IMR-90 (cell line): ENCODE measurements at regions not wholly inside any gene's neighbourhood (a gene's known extent, or its start where the extent isn't known, plus 50 kb on each side); places are given as distances from the start of the nearest gene placed in this dataset.

Source experiments
- ATAC-seq: fragments of 200-7000 bp; cut with Tn5 transposase; 2 replicates; pipeline ENCODE4 v1.9.1; 2020; ENCODE audit warnings: low read depth, mild to moderate bottlenecking, moderate library complexity
- BruUV-seq: library from RNA; stranded (reverse); fragments of 400-500 nt; replicated peaks from 2 replicates; lab custom pipeline; 2021; lab: Mats Ljungman, UMichigan
- CTCF ChIA-PET: fragments of 300-600 bp; formaldehyde crosslinking; extraction: SDS; loops from one replicate; lab custom pipeline; 2021; ENCODE audit warnings: antibody characterized with exemption; lab: Yijun Ruan, JAX
- POLR2A ChIA-PET: fragments of 300-600 bp; sonication (Branson Sonifier 250); formaldehyde crosslinking; loops from one replicate; lab custom pipeline; 2022; ENCODE audit warnings: antibody characterized with exemption; ENCODE audit not compliant: unreplicated experiment; lab: Charles Lee
- DNase-seq: peaks from one replicate; pipeline ENCODE4 v3.0.0; 2013
- H2AFZ ChIP-seq: replicated peaks from 2 replicates; pipeline ENCODE3; 2013; ENCODE audit warnings: low read length, mild to moderate bottlenecking; ENCODE audit not compliant: poor library complexity
- H2AK5ac ChIP-seq: 2 replicates; pipeline ENCODE4 v1.6.1; 2013; ENCODE audit warnings: low read depth, low read length, inconsistent platforms
- H2AK9ac ChIP-seq: replicated peaks from 2 replicates; pipeline ENCODE3; 2013; ENCODE audit warnings: mild to moderate bottlenecking, low read depth, low read length, moderate library complexity; ENCODE audit not compliant: poor library complexity
- H2BK120ac ChIP-seq: 2 replicates; pipeline ENCODE4 v1.6.1; 2013; ENCODE audit warnings: low read depth, low read length, inconsistent platforms
- H2BK15ac ChIP-seq: 3 replicates; pipeline ENCODE4 v1.6.1; 2013; ENCODE audit warnings: low read depth, low read length, inconsistent platforms
- H2BK20ac ChIP-seq: 2 replicates; pipeline ENCODE4 v1.6.1; 2013; ENCODE audit warnings: low read depth, mild to moderate bottlenecking, inconsistent platforms, low read length, moderate library complexity
- H2BK5ac ChIP-seq: 2 replicates; pipeline ENCODE4 v1.6.1; 2013; ENCODE audit warnings: mild to moderate bottlenecking, low read depth, low read length, inconsistent platforms; ENCODE audit not compliant: poor library complexity, severe bottlenecking
- H3K14ac ChIP-seq: replicated peaks from 2 replicates; pipeline ENCODE4 v1.6.1; 2013; ENCODE audit warnings: low read depth, low read length, inconsistent platforms
- H3K18ac ChIP-seq: 2 replicates; pipeline ENCODE4 v1.6.1; 2013; ENCODE audit warnings: low read depth, low read length, control low read depth
- H3K23ac ChIP-seq: 2 replicates; pipeline ENCODE4 v1.6.1; 2013; ENCODE audit warnings: low read depth, low read length, inconsistent platforms
- H3K27ac ChIP-seq: 2 replicates; pipeline ENCODE4 v1.5.1; 2013; ENCODE audit warnings: mild to moderate bottlenecking, control low read depth, low read length; ENCODE audit not compliant: insufficient read depth
- H3K27me3 ChIP-seq: 2 replicates; pipeline ENCODE4 v1.6.1; 2013; ENCODE audit warnings: low read length; ENCODE audit not compliant: control insufficient read depth, insufficient read depth
- H3K36me3 ChIP-seq: 2 replicates; pipeline ENCODE4 v1.6.1; 2013; ENCODE audit warnings: low read length, mixed read lengths; ENCODE audit not compliant: control insufficient read depth, insufficient read depth
- H3K4ac ChIP-seq: 2 replicates; pipeline ENCODE4 v1.6.1; 2013; ENCODE audit warnings: low read depth, low read length, inconsistent platforms
- H3K4me1 ChIP-seq: 2 replicates; pipeline ENCODE4 v1.6.1; 2013; ENCODE audit warnings: low read length, mixed read lengths; ENCODE audit not compliant: control insufficient read depth, insufficient read depth
- H3K4me2 ChIP-seq: 2 replicates; pipeline ENCODE4 v1.6.1; 2013; ENCODE audit warnings: low read depth, mild to moderate bottlenecking, control low read depth, low read length, moderate library complexity
- H3K4me3 ChIP-seq: 2 replicates; pipeline ENCODE4 v1.5.1; 2013; ENCODE audit warnings: low read depth, mild to moderate bottlenecking, control low read depth, low read length, moderate library complexity; ENCODE audit not compliant: insufficient read depth
- H3K56ac ChIP-seq: 2 replicates; pipeline ENCODE4 v1.6.1; 2013; ENCODE audit warnings: low read length, inconsistent platforms; ENCODE audit not compliant: insufficient read depth; ENCODE audit errors: extremely low read depth
- H3K79me1 ChIP-seq, 2 experiments: 2 replicates each; pipeline ENCODE4 v1.6.1; 2013; ENCODE audit warnings: low read length in 2 of 2, inconsistent platforms in 1 of 2, low read depth in 1 of 2
- H3K9ac ChIP-seq: 2 replicates; pipeline ENCODE4 v1.6.1; 2013; ENCODE audit warnings: low read depth, low read length, control low read depth
- H3K9me1 ChIP-seq: 2 replicates; pipeline ENCODE4 v1.6.1; 2013; ENCODE audit warnings: low read length, inconsistent platforms; ENCODE audit not compliant: insufficient read depth
- H3K9me3 ChIP-seq: 2 replicates; pipeline ENCODE4 v1.6.1; 2013; ENCODE audit warnings: low read length; ENCODE audit not compliant: control insufficient read depth, insufficient read depth
- H4K20me1 ChIP-seq: 2 replicates; pipeline ENCODE4 v1.6.1; 2013; ENCODE audit warnings: low read length, inconsistent platforms; ENCODE audit not compliant: insufficient read depth
- H4K5ac ChIP-seq: 2 replicates; pipeline ENCODE4 v1.6.1; 2013; ENCODE audit warnings: mild to moderate bottlenecking, low read depth, low read length, control low read depth
- H4K8ac ChIP-seq, 2 experiments: 2 replicates each; pipeline ENCODE4 v1.6.1; 2013; ENCODE audit warnings: low read depth in 2 of 2, low read length in 2 of 2, control low read depth in 1 of 2, inconsistent platforms in 1 of 2
- H4K91ac ChIP-seq: 2 replicates; pipeline ENCODE4 v1.6.1; 2013; ENCODE audit warnings: low read depth, low read length, inconsistent platforms; ENCODE audit not compliant: insufficient read depth
- BHLHE40 ChIP-seq: fragments of 150-350 bp; IDR thresholded peaks from 2 replicates; pipeline ENCODE4 v1.6.1; 2016; ENCODE audit warnings: mild to moderate bottlenecking, low read depth, low read length
- MXI1 ChIP-seq: IDR thresholded peaks from 2 replicates; pipeline ENCODE4 v1.6.1; 2012; ENCODE audit warnings: low read depth, mild to moderate bottlenecking, low read length, moderate library complexity, borderline replicate concordance
- NFE2L2 ChIP-seq: fragments of 150-350 bp; IDR thresholded peaks from 2 replicates; pipeline ENCODE4 v1.6.1; 2016; ENCODE audit warnings: low read depth, mild to moderate bottlenecking, low read length
- POLR2A ChIP-seq: IDR thresholded peaks from 2 replicates; pipeline ENCODE4 v1.6.1; 2012; ENCODE audit warnings: mild to moderate bottlenecking, low read depth, low read length
- RAD21 ChIP-seq: IDR thresholded peaks from 2 replicates; pipeline ENCODE4 v1.6.1; 2012; ENCODE audit warnings: low read length, improper control_type of control experiment
- RFX5 ChIP-seq: IDR thresholded peaks from 2 replicates; pipeline ENCODE4 v1.8.0; 2012; ENCODE audit warnings: low read depth, mild to moderate bottlenecking, low read length, moderate library complexity
- WGBS, 2 experiments: methylation state at CpG; one replicate each; pipeline versions ENCODE4 v1.1.5 to v1.1.7; 2013; ENCODE audit warnings: missing lambda C conversion rate in 2 of 2; ENCODE audit not compliant: insufficient read length in 1 of 2; ENCODE audit errors: extremely low coverage in 2 of 2; 5-methylcytosine and 5-hydroxymethylcytosine counted together
- dilution Hi-C: fragments of 300-500 bp; cut with HindIII; formaldehyde crosslinking; loops from one replicate; pipeline ENCODE4 v1.14.3; 2018; ENCODE audit warnings: low sequenced_read_pairs; ENCODE audit not compliant: unreplicated experiment
- in situ Hi-C: fragments of 300-500 bp; cut with MboI; formaldehyde crosslinking; loops from 3 replicates; pipeline ENCODE4 v1.14.3; 2019; ENCODE audit warnings: low sequenced_read_pairs, inconsistent platforms, mixed read lengths
- intact Hi-C: fragments of 100-400 bp; cut with micrococcal nuclease; formaldehyde crosslinking; loops from 2 replicates; pipeline ENCODE4 v1.10.0; 2022
- TF ChIP-seq, protein P1 (sequence below): fragments of 150-350 bp; IDR thresholded peaks from 2 replicates; pipeline ENCODE4 v1.6.1; 2017; ENCODE audit warnings: mild to moderate bottlenecking, antibody characterized with exemption, low read length, low read depth

DNA sequence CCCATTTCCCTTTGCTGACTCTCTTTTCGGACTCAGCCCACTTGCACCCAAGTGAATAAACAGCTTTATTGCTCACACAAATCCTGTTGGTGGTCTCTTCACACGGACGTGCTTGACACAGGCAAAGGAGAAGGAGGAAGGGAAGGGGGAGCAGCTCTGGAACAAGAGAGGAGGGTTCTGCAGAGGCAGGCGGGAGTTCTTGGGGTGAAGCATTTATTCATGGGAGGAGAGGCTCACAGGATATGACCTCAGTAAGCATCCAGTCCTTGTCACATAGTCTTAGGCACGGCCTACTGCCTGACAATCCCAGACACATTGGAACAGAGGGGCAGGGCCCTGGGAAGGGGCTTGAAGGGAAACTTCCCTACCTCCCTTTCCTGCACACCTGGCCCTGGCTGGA, 171.7 kb upstream of the HS6ST1 start:
- Histone ChIP-seq H3K4ac (no peak overlapping the region), H3K36me3 (no peaks in the 10 kb centered on the region), H3K4me3 (no peak overlapping the region), H3K27me3 (peaks cover 25% of the 10 kb centered on the region), H3K79me1 (no peaks in the 10 kb centered on the region), H2BK15ac (no peak overlapping the region), H4K91ac (no peak overlapping the region), H3K9ac (no peak overlapping the region), H4K5ac (no peak overlapping the region), H3K4me2 (no peak overlapping the region), H3K9me1 (no peaks in the 10 kb centered on the region), H3K23ac (no peak overlapping the region), H2AK5ac (no peak overlapping the region), H2BK20ac (no peak overlapping the region), H3K9me3 (peaks cover 5% of the 10 kb centered on the region; the same call in 1 of the 2 replicates), H2BK5ac (no peak overlapping the region), H2AK9ac (no peak overlapping the region), H3K4me1 (no peaks in the 10 kb centered on the region), H4K20me1 (no peaks in the 10 kb centered on the region), H3K27ac (no peak overlapping the region), H4K8ac (no peak overlapping the region), H2BK120ac (no peak overlapping the region), H3K18ac (no peak overlapping the region), H2AFZ (no peak overlapping the region), H3K56ac (no peak overlapping the region), H3K14ac (no peak overlapping the region)
- ChIA-PET CTCF (no interaction called here), POLR2A (no interaction called here)
- no peak for TF ChIP-seq RFX5
- no peak for TF ChIP-seq RAD21
- TF ChIP-seq MXI1 = no peak
- TF ChIP-seq BHLHE40 = no peak
- TF ChIP-seq, protein P1, sequence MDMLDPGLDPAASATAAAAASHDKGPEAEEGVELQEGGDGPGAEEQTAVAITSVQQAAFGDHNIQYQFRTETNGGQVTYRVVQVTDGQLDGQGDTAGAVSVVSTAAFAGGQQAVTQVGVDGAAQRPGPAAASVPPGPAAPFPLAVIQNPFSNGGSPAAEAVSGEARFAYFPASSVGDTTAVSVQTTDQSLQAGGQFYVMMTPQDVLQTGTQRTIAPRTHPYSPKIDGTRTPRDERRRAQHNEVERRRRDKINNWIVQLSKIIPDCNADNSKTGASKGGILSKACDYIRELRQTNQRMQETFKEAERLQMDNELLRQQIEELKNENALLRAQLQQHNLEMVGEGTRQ = no peak
- no peak for TF ChIP-seq NFE2L2
- TF ChIP-seq POLR2A = no peak
- in situ Hi-C loops (no loop called here), dilution Hi-C loops (no loop called here), intact Hi-C loops (no loop called here)
- no CpG with 5 or more reads among the region's 5 CpGs for WGBS, 2 experiments
- no TSS peak for BruUV-seq
- no peak for DNase-seq
- ATAC-seq = no peak
